Endothelial cell of umbilical vein (primary cell): ENCODE measurements at regions not wholly inside any gene's neighbourhood (a gene's known extent, or its start where the extent isn't known, plus 50 kb on each side); places are given as distances from the start of the nearest gene placed in this dataset.

ENCODE experiments used
- BruUV-seq: library from RNA; stranded (reverse); fragments of 400-500 nt; replicated peaks from 2 replicates; lab custom pipeline; 2021; lab: Mats Ljungman, UMichigan
- CTCF ChIA-PET: fragments of 300-600, 350-600 bp; sonication (Branson Sonifier 250); formaldehyde crosslinking; loops from one replicate; lab custom pipeline; 2021; ENCODE audit warnings: antibody characterized with exemption, inconsistent platforms; lab: Charles Lee
- POLR2A ChIA-PET: fragments of 300-600, 350-600 bp; sonication (Branson Sonifier 250); formaldehyde crosslinking; loops from one replicate; lab custom pipeline; 2021; ENCODE audit warnings: antibody characterized with exemption, inconsistent platforms; lab: Charles Lee
- DNase-seq: peaks from one replicate; pipeline ENCODE4 v3.0.0-alpha.2; 2011; ENCODE audit warnings: low read depth, low spot score
- FAIRE-seq: peaks from 2 replicates; lab custom pipeline; 2011; peaks lifted over from hg19 to GRCh38; lab: Jason Lieb, UNC
- H2AFZ ChIP-seq: 2 replicates; pipeline ENCODE4 v1.6.0; 2012; ENCODE audit warnings: low read depth, low read length, control low read depth, inconsistent platforms
- H3K27ac ChIP-seq: 2 replicates; pipeline ENCODE4 v1.5.1; 2011; ENCODE audit warnings: low read depth, mild to moderate bottlenecking, control low read depth, low read length, moderate library complexity; ENCODE audit not compliant: insufficient read depth
- H3K27me3 ChIP-seq, 2 experiments: 2 replicates each; pipeline versions ENCODE4 v1.6.0 to v1.6.1; 2011; ENCODE audit warnings: low read length in 2 of 2, mixed read lengths in 1 of 2; ENCODE audit not compliant: control insufficient read depth in 2 of 2, insufficient read depth in 2 of 2
- H3K36me3 ChIP-seq, 2 experiments: 2 replicates in 1 of 2; 3 replicates in 1 of 2; pipeline ENCODE4 v1.5.1; 2011; ENCODE audit warnings: low read length in 2 of 2, mild to moderate bottlenecking in 1 of 2, moderate library complexity in 1 of 2; ENCODE audit not compliant: control insufficient read depth in 2 of 2, insufficient read depth in 2 of 2; ENCODE audit errors: extremely low read depth in 1 of 2
- H3K4me1 ChIP-seq: 3 replicates; pipeline ENCODE4 v1.5.1; 2011; ENCODE audit warnings: mild to moderate bottlenecking, low read length; ENCODE audit not compliant: control insufficient read depth, insufficient read depth; ENCODE audit errors: extremely low read depth
- H3K4me2 ChIP-seq: 2 replicates; pipeline ENCODE4 v1.6.1; 2011; ENCODE audit warnings: low read length, control low read depth, mixed read lengths; ENCODE audit not compliant: insufficient read depth
- H3K4me3 ChIP-seq, 3 experiments: fragments of 200-600 bp in 1 of 3; sonication (generic), shearing (Covaris generic) in 1 of 3; replicated peaks in 1 of 3; 2 replicates each; pipeline ENCODE4 v1.5.1; 2011 to 2016; ENCODE audit warnings: control low read depth in 3 of 3, low read length in 3 of 3, mild to moderate bottlenecking in 2 of 3, inconsistent platforms in 1 of 3, low read depth in 1 of 3, moderate library complexity in 1 of 3; ENCODE audit not compliant: insufficient read depth in 1 of 3
- H3K79me2 ChIP-seq: 2 replicates; pipeline ENCODE4 v1.6.0; 2012; ENCODE audit warnings: low read length, inconsistent platforms; ENCODE audit not compliant: control insufficient read depth, insufficient read depth
- H3K9ac ChIP-seq: replicated peaks from 2 replicates; pipeline ENCODE3; 2011; ENCODE audit warnings: low read length, control low read depth; ENCODE audit not compliant: insufficient read depth; ENCODE audit errors: extremely low read depth
- H3K9me1 ChIP-seq: replicated peaks from 3 replicates; pipeline ENCODE4 v1.6.0; 2011; ENCODE audit warnings: mild to moderate bottlenecking, low read length; ENCODE audit not compliant: control insufficient read depth, insufficient read depth; ENCODE audit errors: extremely low read depth
- H3K9me3 ChIP-seq: replicated peaks from 2 replicates; pipeline ENCODE4 v1.5.1; 2012; ENCODE audit warnings: low read length, inconsistent platforms; ENCODE audit not compliant: control insufficient read depth, insufficient read depth
- H4K20me1 ChIP-seq: replicated peaks from 2 replicates; pipeline ENCODE3; 2011; ENCODE audit warnings: mild to moderate bottlenecking, low read length; ENCODE audit not compliant: control insufficient read depth, insufficient read depth; ENCODE audit errors: extremely low read depth
- EZH2 ChIP-seq: IDR thresholded peaks from 2 replicates; pipeline ENCODE4 v1.6.1; 2012; ENCODE audit warnings: borderline replicate concordance, low read depth, mild to moderate bottlenecking, moderate library complexity, low read length, inconsistent platforms; ENCODE audit not compliant: severe bottlenecking
- FOS ChIP-seq: IDR thresholded peaks from 2 replicates; pipeline ENCODE4 v1.6.1; 2011; ENCODE audit warnings: mild to moderate bottlenecking, low read length, moderate library complexity, borderline replicate concordance; ENCODE audit not compliant: insufficient read depth
- GATA2 ChIP-seq: IDR thresholded peaks from 2 replicates; pipeline ENCODE4 v1.7.0; 2011; ENCODE audit warnings: low read depth, mild to moderate bottlenecking, moderate library complexity, mixed read lengths, low read length; ENCODE audit not compliant: insufficient read length, insufficient read depth
- JUN ChIP-seq: IDR thresholded peaks from 2 replicates; pipeline ENCODE4 v1.6.1; 2011; ENCODE audit warnings: borderline replicate concordance, low read depth; ENCODE audit not compliant: insufficient read length, insufficient read depth
- MAX ChIP-seq: IDR thresholded peaks from 2 replicates; pipeline ENCODE4 v1.6.1; 2011; ENCODE audit not compliant: insufficient read depth, insufficient read length
- MYC ChIP-seq: IDR thresholded peaks from one replicate; pipeline ENCODE4 v1.6.1; 2011; ENCODE audit warnings: mild to moderate bottlenecking, low read depth, low read length
- POLR2A ChIP-seq: IDR thresholded peaks from 2 replicates; pipeline ENCODE4 v1.6.1; 2012; ENCODE audit warnings: low read depth, mild to moderate bottlenecking, control low read depth, low read length
- POLR2AphosphoS5 ChIP-seq: IDR thresholded peaks from 2 replicates; pipeline ENCODE4 v1.6.1; 2012; ENCODE audit warnings: low read depth, mild to moderate bottlenecking, control low read depth, low read length, moderate library complexity; ENCODE audit not compliant: insufficient read depth
- dilution Hi-C: fragments of 300-500 bp; cut with MboI; formaldehyde crosslinking; loops from one replicate; pipeline ENCODE4 v1.15.0; 2019; ENCODE audit warnings: low sequenced_read_pairs; ENCODE audit not compliant: extremely low pct_ligation_motif_present
- intact Hi-C: fragments of 100-400 bp; cut with micrococcal nuclease; formaldehyde crosslinking; loops from one replicate; pipeline ENCODE4 v1.10.0; 2022
- TF ChIP-seq, protein P1 (sequence below), 2 donors: IDR thresholded peaks; 1 replicate in 1 of 2; 2 replicates in 1 of 2; pipeline ENCODE4 v1.5.1; 2011; ENCODE audit warnings: low read length in 2 of 2, mild to moderate bottlenecking in 2 of 2, moderate library complexity in 2 of 2, control low read depth in 1 of 2, inconsistent platforms in 1 of 2, low read depth in 1 of 2; ENCODE audit not compliant: insufficient read depth in 1 of 2; ENCODE audit errors: extremely low read depth in 1 of 2

- Histone ChIP-seq H3K36me3 (no peaks in the 10 kb centered on the region), H3K79me2 (no peaks in the 10 kb centered on the region), H4K20me1 (no peaks in the 10 kb centered on the region), H3K4me1 (no peaks in the 10 kb centered on the region), H2AFZ (no peak overlapping the region), H3K9ac (no peak overlapping the region), H3K4me2 (no peak overlapping the region), H3K27ac (no peak overlapping the region), H3K9me1 (no peaks in the 10 kb centered on the region), H3K27me3 (no peaks in the 10 kb centered on the region), H3K9me3 (no peaks in the 10 kb centered on the region), H3K4me3 (no peak overlapping the region)
- FAIRE-seq (no peak), DNase-seq (no peak)
- dilution Hi-C loops, result no loop called here
- TF ChIP-seq MAX, result no peak
- TF ChIP-seq, protein P1, sequence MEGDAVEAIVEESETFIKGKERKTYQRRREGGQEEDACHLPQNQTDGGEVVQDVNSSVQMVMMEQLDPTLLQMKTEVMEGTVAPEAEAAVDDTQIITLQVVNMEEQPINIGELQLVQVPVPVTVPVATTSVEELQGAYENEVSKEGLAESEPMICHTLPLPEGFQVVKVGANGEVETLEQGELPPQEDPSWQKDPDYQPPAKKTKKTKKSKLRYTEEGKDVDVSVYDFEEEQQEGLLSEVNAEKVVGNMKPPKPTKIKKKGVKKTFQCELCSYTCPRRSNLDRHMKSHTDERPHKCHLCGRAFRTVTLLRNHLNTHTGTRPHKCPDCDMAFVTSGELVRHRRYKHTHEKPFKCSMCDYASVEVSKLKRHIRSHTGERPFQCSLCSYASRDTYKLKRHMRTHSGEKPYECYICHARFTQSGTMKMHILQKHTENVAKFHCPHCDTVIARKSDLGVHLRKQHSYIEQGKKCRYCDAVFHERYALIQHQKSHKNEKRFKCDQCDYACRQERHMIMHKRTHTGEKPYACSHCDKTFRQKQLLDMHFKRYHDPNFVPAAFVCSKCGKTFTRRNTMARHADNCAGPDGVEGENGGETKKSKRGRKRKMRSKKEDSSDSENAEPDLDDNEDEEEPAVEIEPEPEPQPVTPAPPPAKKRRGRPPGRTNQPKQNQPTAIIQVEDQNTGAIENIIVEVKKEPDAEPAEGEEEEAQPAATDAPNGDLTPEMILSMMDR (IDR thresholded peaks at IDR 0.05; ENCODE audit: extremely low read depth in 1 of 2, insufficient read depth in 1 of 2, low read depth in 1 of 2, low read length in 2 of 2), result no peak
- no peak for TF ChIP-seq JUN
- TF ChIP-seq FOS, result no peak
- TF ChIP-seq POLR2A, result no peak
- no peak for TF ChIP-seq EZH2
- no peak for TF ChIP-seq GATA2
- TF ChIP-seq MYC, result no peak
- no peak for TF ChIP-seq POLR2AphosphoS5
- intact Hi-C loops, result no loop called here
- no TSS peak for BruUV-seq
- POLR2A ChIA-PET, result no interaction called here
- CTCF ChIA-PET, result interaction anchor here (0.6 to 0.7 kb wide), 2 partner anchors 27 to 82 kb away, joined by 3 read pairs; no protein-coding TSS in a partner anchor
Measured at GRCh38 chr1:168806952-168807351, 77.9 kb upstream of the DPT start.
